OCI-LY1 (cell line): ENCODE measurements at regions not wholly inside any gene's neighbourhood (a gene's known extent, or its start where the extent isn't known, plus 50 kb on each side); places are given as distances from the start of the nearest gene placed in this dataset.

Experiments
- H2AFZ ChIP-seq: fragments of 200-600 bp; sonication (generic), shearing (Covaris generic); 2 replicates; pipeline ENCODE4 v1.6.0; 2014; ENCODE audit warnings: antibody characterized with exemption, mild to moderate bottlenecking, low read length
- H3F3A ChIP-seq: fragments of 200-600 bp; sonication (generic), shearing (Covaris generic); 2 replicates; pipeline ENCODE4 v1.6.0; 2014; ENCODE audit warnings: mild to moderate bottlenecking, antibody characterized with exemption, low read length, moderate library complexity; ENCODE audit not compliant: insufficient read depth
- H3K27ac ChIP-seq: fragments of 200-600 bp; sonication (generic); 2 replicates; pipeline ENCODE4 v1.5.1; 2014; ENCODE audit warnings: low read length, mixed run types, mild to moderate bottlenecking, low read depth; ENCODE audit not compliant: poor library complexity, severe bottlenecking
- H3K27me3 ChIP-seq: fragments of 200-600 bp; sonication (generic); 2 replicates; pipeline ENCODE4 v1.6.0; 2014; ENCODE audit warnings: antibody characterized with exemption, mild to moderate bottlenecking, low read length, moderate library complexity; ENCODE audit not compliant: insufficient read depth
- H3K36me3 ChIP-seq: fragments of 200-600 bp; sonication (generic); 2 replicates; pipeline ENCODE4 v1.6.1; 2014; ENCODE audit warnings: mild to moderate bottlenecking, antibody characterized with exemption, low read length, moderate library complexity, mixed read lengths; ENCODE audit not compliant: insufficient read depth
- H3K4me1 ChIP-seq: fragments of 200-600 bp; sonication (generic); 2 replicates; pipeline ENCODE4 v1.5.1; 2014; ENCODE audit warnings: mild to moderate bottlenecking, low read length, moderate library complexity; ENCODE audit not compliant: insufficient read depth, severe bottlenecking
- H3K4me2 ChIP-seq: fragments of 200-600 bp; sonication (generic), shearing (Covaris generic); 2 replicates; pipeline ENCODE4 v1.6.1; 2014; ENCODE audit warnings: low read length
- H3K4me3 ChIP-seq: fragments of 200-600 bp; sonication (generic); 2 replicates; pipeline ENCODE4 v1.5.1; 2014; ENCODE audit warnings: low read length, low read depth, mild to moderate bottlenecking, mixed read lengths; ENCODE audit not compliant: poor library complexity, severe bottlenecking
- H3K79me2 ChIP-seq: fragments of 200-600 bp; shearing (Covaris generic); 2 replicates; pipeline ENCODE4 v1.6.1; 2016; ENCODE audit warnings: mixed run types, low read length, mixed read lengths; ENCODE audit not compliant: insufficient read depth
- H3K9ac ChIP-seq: fragments of 200-600 bp; sonication (generic), shearing (Covaris generic); 2 replicates; pipeline ENCODE4 v1.6.1; 2014; ENCODE audit warnings: mild to moderate bottlenecking, low read length, mixed read lengths
- H3K9me2 ChIP-seq: fragments of 200-600 bp; sonication (generic), shearing (Covaris generic); 2 replicates; pipeline ENCODE4 v1.6.1; 2014; ENCODE audit warnings: low read depth, mild to moderate bottlenecking, low read length, mixed read lengths
- H3K9me3 ChIP-seq: fragments of 200-600 bp; shearing (Covaris generic); 2 replicates; pipeline ENCODE4 v1.6.1; 2014; ENCODE audit warnings: low read length, mixed read lengths
- H4K20me1 ChIP-seq: fragments of 200-600 bp; sonication (generic), shearing (Covaris generic); 2 replicates; pipeline ENCODE4 v1.6.0; 2016; ENCODE audit warnings: mild to moderate bottlenecking, low read length; ENCODE audit not compliant: insufficient read depth
- CTCF ChIP-seq: fragments of 200-600 bp; sonication (generic), shearing (Covaris generic); IDR thresholded peaks from 2 replicates; pipeline ENCODE4 v1.5.1; 2017; ENCODE audit warnings: mild to moderate bottlenecking, antibody characterized with exemption, low read length, moderate library complexity, mixed read lengths
- EZH2 ChIP-seq: fragments of 200-600 bp; sonication (generic), shearing (Covaris generic); IDR thresholded peaks from 2 replicates; pipeline ENCODE4 v1.8.0; 2017; ENCODE audit warnings: borderline replicate concordance, mixed run types, mild to moderate bottlenecking, antibody characterized with exemption, low read length, moderate library complexity, mixed read lengths

GRCh38 chr15:62785881-62786828 is 256.4 kb upstream of the TPM1 start:
- H3K27me3 ChIP-seq, result no peaks in the 10 kb centered on the region
- no peaks in the 10 kb centered on the region for H4K20me1 ChIP-seq
- H3F3A ChIP-seq, result no peaks in the 10 kb centered on the region
- H3K9ac ChIP-seq, result no peak overlapping the region
- no peaks in the 10 kb centered on the region for H3K9me3 ChIP-seq
- no peak for TF ChIP-seq EZH2
- TF ChIP-seq CTCF, result no peak
- no peaks in the 10 kb centered on the region for H3K36me3 ChIP-seq
- no peaks in the 10 kb centered on the region for H3K9me2 ChIP-seq
- H3K79me2 ChIP-seq, result no peaks in the 10 kb centered on the region
- H3K27ac ChIP-seq, result no peak overlapping the region
- no peak overlapping the region for H3K4me2 ChIP-seq
- no peak overlapping the region for H3K4me3 ChIP-seq
- no peaks in the 10 kb centered on the region for H3K4me1 ChIP-seq
- H2AFZ ChIP-seq, result no peak overlapping the region

GRCh38 chr15:62787401-62787800 is 255.1 kb upstream of the TPM1 start:
- no peaks in the 10 kb centered on the region for H3K27me3 ChIP-seq

GRCh38 chr15:62788224-62788623 is 254.3 kb upstream of the TPM1 start:
- no peak overlapping the region for H3K4me2 ChIP-seq
- H3K9ac ChIP-seq, result no peak overlapping the region
- H3K27ac ChIP-seq, result no peak overlapping the region
- H3K27me3 ChIP-seq, result no peaks in the 10 kb centered on the region
- no peaks in the 10 kb centered on the region for H3K4me1 ChIP-seq
- no peaks in the 10 kb centered on the region for H3K9me3 ChIP-seq
- TF ChIP-seq CTCF, result no peak
- TF ChIP-seq EZH2, result no peak
- H3K79me2 ChIP-seq, result no peaks in the 10 kb centered on the region
- no peak overlapping the region for H2AFZ ChIP-seq
- H3F3A ChIP-seq, result no peaks in the 10 kb centered on the region
- no peak overlapping the region for H3K4me3 ChIP-seq
- H4K20me1 ChIP-seq, result no peaks in the 10 kb centered on the region
- H3K36me3 ChIP-seq, result no peaks in the 10 kb centered on the region
- no peaks in the 10 kb centered on the region for H3K9me2 ChIP-seq

More at GRCh38 chr15:62787401-62787800, 255.1 kb upstream of the TPM1 start:
- no peaks in the 10 kb centered on the region for H3K9me2 ChIP-seq
- no peak overlapping the region for H3K9ac ChIP-seq
- no peaks in the 10 kb centered on the region for H3K9me3 ChIP-seq
- no peaks in the 10 kb centered on the region for H3K4me1 ChIP-seq
- TF ChIP-seq EZH2 (no peak), CTCF (no peak)
- H3K4me2 ChIP-seq, result no peak overlapping the region
- no peaks in the 10 kb centered on the region for H3K36me3 ChIP-seq
- H2AFZ ChIP-seq, result no peak overlapping the region
- H3F3A ChIP-seq, result no peaks in the 10 kb centered on the region
- H3K79me2 ChIP-seq, result no peaks in the 10 kb centered on the region
- no peaks in the 10 kb centered on the region for H4K20me1 ChIP-seq
- H3K4me3 ChIP-seq, result no peak overlapping the region
- no peak overlapping the region for H3K27ac ChIP-seq
